K562 (cell line): ENCODE measurements at regions not wholly inside any gene's neighbourhood (a gene's known extent, or its start where the extent isn't known, plus 50 kb on each side); places are given as distances from the start of the nearest gene placed in this dataset.

Source experiments
- NR2F6 ChIP-seq: fragments of 450-650 bp; formaldehyde crosslinking; IDR thresholded peaks from 2 replicates; pipeline ENCODE4 v1.4.0; 2020; ENCODE audit warnings: mild to moderate bottlenecking
- RBBP5 ChIP-seq: fragments of 200-600 bp; sonication (generic); IDR thresholded peaks from 2 replicates; pipeline ENCODE4 v1.6.1; 2012; ENCODE audit warnings: borderline replicate concordance, mild to moderate bottlenecking, low read length, control low read depth, inconsistent platforms; ENCODE audit not compliant: insufficient read depth, poor library complexity, severe bottlenecking
- SAFB2 ChIP-seq: fragments of 200-400 bp; formaldehyde crosslinking; IDR thresholded peaks from 2 replicates; pipeline ENCODE4 v1.6.1; 2018; ENCODE audit warnings: borderline replicate concordance, low read length, low read depth, moderate library complexity; ENCODE audit not compliant: severe bottlenecking
- ZNF589 ChIP-seq: fragments of 200-800 bp; sonication (Bioruptor generic); IDR thresholded peaks from 2 replicates; pipeline ENCODE4 v1.6.1; 2016; ENCODE audit warnings: low read depth, missing genetic modification characterization, missing compliant biosample characterization
- TF ChIP-seq, protein P1 (sequence below), 3 experiments: IDR thresholded peaks in 2 of 3; conservative IDR thresholded peaks in 1 of 3; 2 replicates each; pipeline ENCODE4 v1.5.1; 2011 to 2012; ENCODE audit warnings: low read length in 3 of 3, mild to moderate bottlenecking in 3 of 3, control low read depth in 2 of 3, improper control_type of control experiment in 1 of 3, inconsistent platforms in 1 of 3, low read depth in 1 of 3, mixed read lengths in 1 of 3, moderate library complexity in 1 of 3; ENCODE audit not compliant: insufficient read depth in 2 of 3
- TF ChIP-seq, protein P2 (sequence below), 2 experiments: fragments of 450-650 bp; IDR thresholded peaks; 2 replicates each; pipeline ENCODE4 v1.6.1; 2016; ENCODE audit warnings: mild to moderate bottlenecking in 2 of 2, borderline replicate concordance in 1 of 2, low read depth in 1 of 2, moderate library complexity in 1 of 2

DNA sequence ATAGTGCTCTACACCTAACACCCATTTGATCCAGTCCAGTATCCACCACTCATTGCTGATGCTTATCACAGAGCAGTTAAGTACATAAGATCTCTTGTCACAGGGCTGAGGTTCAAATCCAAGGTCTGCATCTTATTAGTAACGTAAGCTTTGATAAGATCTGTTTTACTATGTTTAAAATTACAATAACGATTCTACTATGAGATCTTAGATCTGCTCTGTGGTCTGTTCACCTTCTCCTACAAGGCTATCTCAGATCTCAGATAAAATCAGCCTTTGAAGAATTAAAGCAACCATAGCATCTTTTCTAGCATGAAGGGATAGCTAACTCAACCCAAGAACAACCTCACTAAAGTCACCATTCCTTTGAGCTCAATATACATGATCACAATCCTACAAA lies 431.0 kb upstream of the RORB start:
- TF ChIP-seq RBBP5 (no peak), SAFB2 (no peak), ZNF589 (CRISPR knock-in tag) (no peak), NR2F6 (CRISPR knock-in tag) (no peak)
- TF ChIP-seq, protein P1, sequence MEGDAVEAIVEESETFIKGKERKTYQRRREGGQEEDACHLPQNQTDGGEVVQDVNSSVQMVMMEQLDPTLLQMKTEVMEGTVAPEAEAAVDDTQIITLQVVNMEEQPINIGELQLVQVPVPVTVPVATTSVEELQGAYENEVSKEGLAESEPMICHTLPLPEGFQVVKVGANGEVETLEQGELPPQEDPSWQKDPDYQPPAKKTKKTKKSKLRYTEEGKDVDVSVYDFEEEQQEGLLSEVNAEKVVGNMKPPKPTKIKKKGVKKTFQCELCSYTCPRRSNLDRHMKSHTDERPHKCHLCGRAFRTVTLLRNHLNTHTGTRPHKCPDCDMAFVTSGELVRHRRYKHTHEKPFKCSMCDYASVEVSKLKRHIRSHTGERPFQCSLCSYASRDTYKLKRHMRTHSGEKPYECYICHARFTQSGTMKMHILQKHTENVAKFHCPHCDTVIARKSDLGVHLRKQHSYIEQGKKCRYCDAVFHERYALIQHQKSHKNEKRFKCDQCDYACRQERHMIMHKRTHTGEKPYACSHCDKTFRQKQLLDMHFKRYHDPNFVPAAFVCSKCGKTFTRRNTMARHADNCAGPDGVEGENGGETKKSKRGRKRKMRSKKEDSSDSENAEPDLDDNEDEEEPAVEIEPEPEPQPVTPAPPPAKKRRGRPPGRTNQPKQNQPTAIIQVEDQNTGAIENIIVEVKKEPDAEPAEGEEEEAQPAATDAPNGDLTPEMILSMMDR (IDR thresholded peaks at IDR 0.05 in 2 of 3, conservative IDR thresholded peaks at IDR 0.05 in 1 of 3; ENCODE audit: insufficient read depth in 2 of 3, low read depth in 1 of 3, low read length in 3 of 3): no peak
- TF ChIP-seq, protein P2, sequence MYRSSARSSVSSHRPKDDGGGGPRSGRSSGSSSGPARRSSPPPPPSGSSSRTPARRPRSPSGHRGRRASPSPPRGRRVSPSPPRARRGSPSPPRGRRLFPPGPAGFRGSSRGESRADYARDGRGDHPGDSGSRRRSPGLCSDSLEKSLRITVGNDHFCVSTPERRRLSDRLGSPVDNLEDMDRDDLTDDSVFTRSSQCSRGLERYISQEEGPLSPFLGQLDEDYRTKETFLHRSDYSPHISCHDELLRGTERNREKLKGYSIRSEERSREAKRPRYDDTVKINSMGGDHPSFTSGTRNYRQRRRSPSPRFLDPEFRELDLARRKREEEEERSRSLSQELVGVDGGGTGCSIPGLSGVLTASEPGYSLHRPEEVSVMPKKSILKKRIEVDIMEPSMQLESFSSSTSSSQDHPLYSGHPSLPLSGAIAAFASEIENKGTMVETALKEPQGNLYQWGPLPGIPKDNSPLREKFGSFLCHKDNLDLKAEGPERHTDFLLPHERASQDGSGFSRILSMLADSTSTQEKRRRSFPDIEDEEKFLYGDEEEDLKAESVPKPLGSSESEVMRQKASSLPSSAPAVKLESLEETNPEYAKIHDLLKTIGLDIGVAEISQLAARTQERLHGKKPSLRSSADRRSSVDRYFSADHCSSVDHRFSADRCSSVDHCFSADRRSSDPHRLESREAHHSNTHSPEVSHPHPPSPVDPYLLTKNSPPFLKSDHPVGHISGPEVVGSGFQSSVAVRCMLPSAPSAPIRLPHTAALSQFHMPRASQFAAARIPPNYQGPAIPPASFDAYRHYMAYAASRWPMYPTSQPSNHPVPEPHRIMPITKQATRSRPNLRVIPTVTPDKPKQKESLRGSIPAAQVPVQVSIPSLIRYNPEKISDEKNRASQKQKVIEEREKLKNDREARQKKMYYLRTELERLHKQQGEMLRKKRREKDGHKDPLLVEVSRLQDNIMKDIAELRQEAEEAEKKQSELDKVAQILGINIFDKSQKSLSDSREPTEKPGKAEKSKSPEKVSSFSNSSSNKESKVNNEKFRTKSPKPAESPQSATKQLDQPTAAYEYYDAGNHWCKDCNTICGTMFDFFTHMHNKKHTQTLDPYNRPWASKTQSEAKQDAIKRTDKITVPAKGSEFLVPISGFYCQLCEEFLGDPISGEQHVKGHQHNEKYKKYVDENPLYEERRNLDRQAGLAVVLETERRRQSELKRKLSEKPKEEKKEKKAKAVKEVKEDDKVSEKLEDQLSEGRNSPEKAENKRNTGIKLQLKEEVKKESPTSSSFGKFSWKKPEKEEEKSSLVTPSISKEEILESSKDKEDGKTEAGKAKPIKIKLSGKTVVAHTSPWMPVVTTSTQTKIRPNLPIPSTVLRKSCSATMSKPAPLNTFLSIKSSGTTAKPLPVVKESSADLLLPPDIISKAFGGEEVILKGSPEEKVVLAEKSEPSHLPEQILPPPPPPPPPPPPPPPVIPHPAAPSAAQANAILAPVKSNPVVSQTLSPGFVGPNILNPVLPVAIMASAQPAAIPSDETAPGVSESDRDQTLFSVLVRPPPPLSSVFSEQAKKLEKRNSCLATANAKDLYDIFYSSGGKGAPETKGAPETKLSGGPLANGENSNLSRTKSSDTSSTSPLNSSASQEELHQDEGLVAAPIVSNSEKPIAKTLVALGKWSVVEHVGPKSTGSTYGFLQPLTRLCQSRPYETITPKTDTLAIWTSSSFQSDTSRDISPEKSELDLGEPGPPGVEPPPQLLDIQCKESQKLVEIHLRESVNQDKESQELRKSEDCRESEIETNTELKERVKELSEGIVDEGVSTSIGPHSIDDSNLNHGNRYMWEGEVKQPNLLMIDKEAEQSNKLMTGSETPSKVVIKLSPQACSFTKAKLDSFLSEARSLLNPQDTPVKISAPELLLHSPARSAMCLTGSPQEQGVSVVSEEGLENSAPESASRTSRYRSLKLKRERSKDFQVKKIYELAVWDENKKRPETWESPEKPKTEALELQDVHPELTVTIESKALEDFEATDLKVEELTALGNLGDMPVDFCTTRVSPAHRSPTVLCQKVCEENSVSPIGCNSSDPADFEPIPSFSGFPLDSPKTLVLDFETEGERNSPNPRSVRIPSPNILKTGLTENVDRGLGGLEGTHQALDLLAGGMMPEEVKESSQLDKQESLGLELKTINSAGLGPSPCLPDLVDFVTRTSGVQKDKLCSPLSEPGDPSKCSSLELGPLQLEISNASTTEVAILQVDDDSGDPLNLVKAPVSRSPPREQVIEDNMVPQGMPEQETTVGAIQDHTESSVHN (IDR thresholded peaks at IDR 0.05; ENCODE audit: borderline replicate concordance in 1 of 2, low read depth in 1 of 2): no peak
